ENCODE measurements at regions not wholly inside any gene's neighbourhood (a gene's known extent, or its start where the extent isn't known, plus 50 kb on each side); places are given as distances from the start of the nearest gene placed in this dataset.

DNA sequence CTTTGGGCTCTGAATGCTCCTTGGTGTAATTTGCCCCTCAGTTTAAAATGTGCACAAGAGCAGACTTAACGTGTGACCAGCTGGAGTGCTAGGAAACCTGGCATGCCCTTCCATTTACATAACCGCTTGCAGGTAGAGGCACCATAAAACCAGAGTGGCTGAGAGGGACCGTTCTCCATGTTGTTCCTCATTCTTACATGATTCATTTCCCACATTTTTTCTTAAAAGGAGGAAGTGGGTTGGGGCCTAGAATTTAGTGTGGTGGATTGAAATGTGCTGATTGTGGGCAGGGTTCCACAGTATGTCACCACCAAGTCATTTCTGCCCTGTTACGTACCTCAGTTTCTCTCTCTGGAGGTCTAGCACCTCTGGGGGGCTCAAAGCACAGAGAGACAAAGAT is 375.8 kb upstream of the VSTM2A start:
- WGBS, 5 donors: 41 to 67% (median 61%) methylated on average over 4 of the region's 4 CpGs
- no peaks in the 10 kb centered on the region for H3K27me3 ChIP-seq (replicated peaks in 1 of 7)
- peaks cover 0 to 46% (median 14%) of the 10 kb centered on the region in 8 donors for H3K9me3 ChIP-seq
- TF ChIP-seq, protein P1, sequence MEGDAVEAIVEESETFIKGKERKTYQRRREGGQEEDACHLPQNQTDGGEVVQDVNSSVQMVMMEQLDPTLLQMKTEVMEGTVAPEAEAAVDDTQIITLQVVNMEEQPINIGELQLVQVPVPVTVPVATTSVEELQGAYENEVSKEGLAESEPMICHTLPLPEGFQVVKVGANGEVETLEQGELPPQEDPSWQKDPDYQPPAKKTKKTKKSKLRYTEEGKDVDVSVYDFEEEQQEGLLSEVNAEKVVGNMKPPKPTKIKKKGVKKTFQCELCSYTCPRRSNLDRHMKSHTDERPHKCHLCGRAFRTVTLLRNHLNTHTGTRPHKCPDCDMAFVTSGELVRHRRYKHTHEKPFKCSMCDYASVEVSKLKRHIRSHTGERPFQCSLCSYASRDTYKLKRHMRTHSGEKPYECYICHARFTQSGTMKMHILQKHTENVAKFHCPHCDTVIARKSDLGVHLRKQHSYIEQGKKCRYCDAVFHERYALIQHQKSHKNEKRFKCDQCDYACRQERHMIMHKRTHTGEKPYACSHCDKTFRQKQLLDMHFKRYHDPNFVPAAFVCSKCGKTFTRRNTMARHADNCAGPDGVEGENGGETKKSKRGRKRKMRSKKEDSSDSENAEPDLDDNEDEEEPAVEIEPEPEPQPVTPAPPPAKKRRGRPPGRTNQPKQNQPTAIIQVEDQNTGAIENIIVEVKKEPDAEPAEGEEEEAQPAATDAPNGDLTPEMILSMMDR (IDR thresholded peaks at IDR 0.05 in 8 of 11, conservative IDR thresholded peaks at IDR 0.05 in 3 of 11): no peak
- no peak for TF ChIP-seq POLR2AphosphoS5 (IDR thresholded peaks at IDR 0.05)
- no peaks in the 10 kb centered on the region for H3K36me3 ChIP-seq
- H3K4me3 ChIP-seq: no peak overlapping the region
- no peaks in the 10 kb centered on the region for H3K4me1 ChIP-seq
- intact Hi-C loops (cut with DNase I; ENCODE audit: low total_unique reads): no loop called here
- no peak overlapping the region for H3K27ac ChIP-seq
- no peak for DNase-seq

DNA sequence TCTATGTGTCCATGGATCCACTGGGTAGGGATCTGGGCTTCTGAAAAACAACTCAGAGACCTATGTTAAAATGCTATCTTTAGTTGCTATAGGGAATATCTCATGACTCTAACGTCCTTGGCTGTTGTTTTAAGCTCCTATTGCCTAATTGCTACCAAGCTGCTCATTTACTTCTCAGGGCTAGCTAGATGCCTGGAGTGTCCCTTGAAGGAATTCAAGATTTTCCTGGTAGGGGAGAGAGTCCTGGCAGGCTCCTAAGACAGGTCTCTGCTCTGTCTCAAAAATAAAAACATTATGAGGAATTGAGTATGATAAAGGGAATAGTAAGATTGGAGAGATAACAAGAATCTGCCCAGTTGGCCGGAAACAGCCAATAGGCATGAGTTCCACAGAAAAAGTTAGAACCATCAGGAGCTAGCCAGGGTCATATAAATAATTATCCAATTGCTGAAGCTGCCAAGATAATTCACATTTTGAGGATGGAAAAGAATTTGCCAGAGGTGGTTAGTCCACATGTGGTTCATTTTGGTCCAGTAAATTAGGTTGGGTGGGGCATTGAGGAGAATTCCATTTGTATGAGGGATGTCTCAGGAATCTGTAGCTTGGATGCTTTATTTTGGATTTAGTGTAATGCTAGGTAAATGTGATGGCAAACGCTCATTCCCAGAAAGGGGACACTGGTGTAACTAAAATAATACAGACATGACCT is 362.7 kb upstream of the VSTM2A start:
- 56 to 83% (median 74%) methylated on average over 3 of the region's 3 CpGs for WGBS, 5 donors
- no peaks in the 10 kb centered on the region for H3K36me3 ChIP-seq
- H3K4me3 ChIP-seq: no peak overlapping the region
- TF ChIP-seq, protein P1 (IDR thresholded peaks at IDR 0.05 in 8 of 11, conservative IDR thresholded peaks at IDR 0.05 in 3 of 11): no peak
- TF ChIP-seq POLR2A (IDR thresholded peaks at IDR 0.05) (no peak), POLR2AphosphoS5 (IDR thresholded peaks at IDR 0.05) (no peak)
- intact Hi-C loops (cut with DNase I; ENCODE audit: low total_unique reads): no loop called here
- H3K9me3 ChIP-seq: peaks cover 0 to 71% (median 27%) of the 10 kb centered on the region in 8 donors
- H3K27ac ChIP-seq: no peak overlapping the region
- DNase-seq: no peak
- H3K27me3 ChIP-seq (replicated peaks in 1 of 7): no peaks in the 10 kb centered on the region
- no peaks in the 10 kb centered on the region for H3K4me1 ChIP-seq

DNA sequence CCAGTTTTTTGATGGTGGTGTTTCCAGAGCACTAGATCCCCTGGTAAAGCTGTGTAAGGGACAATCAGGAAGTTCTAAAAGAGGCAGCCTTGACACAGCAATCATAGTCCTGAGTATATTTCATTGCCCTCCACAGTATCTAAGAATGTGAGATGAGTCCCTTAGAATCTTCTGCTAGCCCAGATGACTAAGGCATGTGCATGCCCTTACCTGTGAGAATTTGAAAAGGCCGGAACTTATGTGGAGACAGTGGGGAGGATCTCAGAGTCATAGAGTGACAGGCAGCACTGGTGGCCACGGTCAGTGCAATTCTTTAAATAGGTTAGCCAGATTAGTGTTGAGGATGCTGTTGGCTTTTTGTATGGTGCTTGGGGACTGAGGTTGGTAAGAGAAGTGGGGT is 361.4 kb upstream of the VSTM2A start:
- intact Hi-C loops (cut with DNase I; ENCODE audit: low total_unique reads): no loop called here
- 60 to 89% (median 88%) methylated on average over 2 of the region's 2 CpGs for WGBS, 5 donors
- no peak for DNase-seq
- H3K27me3 ChIP-seq (replicated peaks in 1 of 7): no peaks in the 10 kb centered on the region
- no peaks in the 10 kb centered on the region for H3K36me3 ChIP-seq
- H3K4me1 ChIP-seq: no peaks in the 10 kb centered on the region
- H3K27ac ChIP-seq: no peak overlapping the region
- TF ChIP-seq, protein P1 (IDR thresholded peaks at IDR 0.05 in 8 of 11, conservative IDR thresholded peaks at IDR 0.05 in 3 of 11): no peak
- TF ChIP-seq POLR2AphosphoS5 (IDR thresholded peaks at IDR 0.05) (no peak), POLR2A (IDR thresholded peaks at IDR 0.05) (no peak)
- H3K4me3 ChIP-seq: no peak overlapping the region
- peaks cover 0 to 75% (median 33%) of the 10 kb centered on the region in 8 donors for H3K9me3 ChIP-seq

DNA sequence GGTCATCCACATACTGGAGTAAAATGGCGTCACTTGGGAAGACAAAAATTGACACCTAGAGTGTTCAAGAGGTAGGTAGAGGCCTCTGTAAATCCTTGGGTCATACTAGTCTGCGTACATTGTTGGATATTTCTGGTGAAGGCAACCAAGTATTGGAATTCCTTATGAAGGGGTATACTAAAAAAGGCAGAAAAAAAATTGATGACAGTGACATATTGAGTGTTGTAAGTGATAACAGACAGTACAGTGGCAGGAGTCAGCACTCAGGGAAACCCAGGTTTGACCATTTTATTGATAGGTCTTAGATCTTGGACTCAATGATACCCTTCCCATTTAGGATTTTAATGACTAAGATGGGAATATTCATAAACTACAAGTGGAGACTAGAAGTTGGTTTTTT is 359.1 kb upstream of the VSTM2A start:
- 35 to 66% (median 39%) methylated on average over 2 of the region's 2 CpGs for whole genome bisulfite sequencing, 5 donors
- Histone ChIP-seq H3K9me3 (peaks cover 0 to 70% (median 28%) of the 10 kb centered on the region in 8 donors), H3K27ac (no peak overlapping the region), H3K4me1 (no peaks in the 10 kb centered on the region), H3K36me3 (no peaks in the 10 kb centered on the region), H3K27me3 (replicated peaks in 1 of 7) (no peaks in the 10 kb centered on the region), H3K4me3 (no peak overlapping the region)
- DNase-seq: no peak
- TF ChIP-seq POLR2A (IDR thresholded peaks at IDR 0.05): no peak
- TF ChIP-seq, protein P1 (IDR thresholded peaks at IDR 0.05 in 8 of 11, conservative IDR thresholded peaks at IDR 0.05 in 3 of 11): no peak
- no peak for TF ChIP-seq POLR2AphosphoS5 (IDR thresholded peaks at IDR 0.05)
- intact Hi-C loops (cut with DNase I; ENCODE audit: low total_unique reads): no loop called here

Data from spleen (tissue), 11 donors.